Duodenal mucosa (tissue), 2 donors: ENCODE measurements at regions not wholly inside any gene's neighbourhood (a gene's known extent, or its start where the extent isn't known, plus 50 kb on each side); places are given as distances from the start of the nearest gene placed in this dataset.
"Not testable (repeated sequence)": the region's sequence is repeated elsewhere in the genome, so short reads cannot be mapped to it uniquely, and the experiment has no call there.

Experiments used
- H3K27ac ChIP-seq: one replicate; pipeline ENCODE4 v1.7.0; 2013; ENCODE audit warnings: low read depth, low read length
- H3K27me3 ChIP-seq, 2 donors: one replicate each; pipeline ENCODE4 v1.7.0; 2013; ENCODE audit warnings: low read length in 2 of 2, control low read depth in 1 of 2; ENCODE audit not compliant: insufficient read depth in 2 of 2, control insufficient read depth in 1 of 2
- H3K36me3 ChIP-seq, 2 donors: one replicate each; pipeline ENCODE4 v1.7.0; 2013; ENCODE audit warnings: low read length in 2 of 2, control low read depth in 1 of 2; ENCODE audit not compliant: insufficient read depth in 2 of 2, control insufficient read depth in 1 of 2
- H3K4me1 ChIP-seq, 2 donors: one replicate each; pipeline ENCODE4 v1.7.0; 2013; ENCODE audit warnings: low read length in 2 of 2, control low read depth in 1 of 2; ENCODE audit not compliant: insufficient read depth in 2 of 2, control insufficient read depth in 1 of 2
- H3K4me3 ChIP-seq, 2 donors: one replicate each; pipeline ENCODE4 v1.7.0; 2013; ENCODE audit warnings: low read length in 2 of 2, low read depth in 1 of 2
- H3K9ac ChIP-seq, 2 donors: one replicate each; pipeline ENCODE4 v1.7.0; 2013; ENCODE audit warnings: low read length in 2 of 2, low read depth in 1 of 2
- H3K9me3 ChIP-seq, 2 donors: one replicate each; pipeline ENCODE4 v1.7.0; 2013; ENCODE audit warnings: low read length in 2 of 2, control low read depth in 1 of 2; ENCODE audit not compliant: control insufficient read depth in 1 of 2

DNA sequence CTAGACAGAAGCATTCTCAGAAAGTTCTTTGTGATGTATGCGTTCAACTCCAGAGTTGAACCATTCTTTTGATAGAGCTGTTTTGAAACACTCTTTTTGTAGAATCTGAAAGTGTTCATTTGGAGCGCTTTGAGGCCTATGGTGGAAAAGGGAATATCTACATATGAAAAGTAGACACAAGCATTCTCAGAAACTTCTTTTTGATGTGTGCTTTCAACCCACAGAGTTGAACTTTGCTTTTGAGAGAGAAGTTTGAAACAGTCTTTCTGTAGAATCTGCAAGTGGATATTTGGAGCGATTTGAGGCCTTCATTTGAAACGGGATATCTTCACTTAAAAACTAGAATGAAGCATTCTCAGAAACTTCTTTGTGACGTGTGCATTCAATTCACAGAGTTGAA is 582.6 kb upstream of the ZNF337 start:
- no peaks in the 10 kb centered on the region for H3K4me1 ChIP-seq
- no peak overlapping the region for H3K27ac ChIP-seq
- H3K9me3 ChIP-seq = peaks cover 0 to 3% of the 10 kb centered on the region in 2 donors
- H3K36me3 ChIP-seq = no peaks in the 10 kb centered on the region
- no peaks in the 10 kb centered on the region for H3K27me3 ChIP-seq
- H3K4me3 ChIP-seq = no peak overlapping the region
- no peak overlapping the region for H3K9ac ChIP-seq

DNA sequence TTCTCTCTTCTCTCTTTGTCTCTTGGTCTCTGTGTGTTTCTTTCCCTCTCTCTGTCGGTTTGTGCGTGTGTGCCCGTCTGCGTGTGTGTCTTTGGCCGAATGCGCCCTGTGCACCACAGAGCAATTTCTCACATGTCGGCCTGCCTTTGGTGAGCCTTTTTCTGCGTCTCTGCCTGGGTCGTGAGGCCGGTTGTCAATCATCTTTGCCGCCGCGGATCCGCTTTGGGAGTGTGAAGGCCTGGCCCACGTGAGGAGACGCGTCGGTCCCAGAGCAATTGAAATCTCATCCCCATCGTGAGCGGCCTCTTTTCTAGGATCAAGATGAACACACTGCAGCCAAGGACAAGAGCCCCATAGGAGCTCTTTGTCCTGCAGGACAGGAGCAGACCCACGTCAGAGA is 580.7 kb upstream of the ZNF337 start:
- Histone ChIP-seq H3K9me3 (peaks cover 0 to 3% of the 10 kb centered on the region in 2 donors), H3K9ac (no peak overlapping the region), H3K27ac (no peak overlapping the region), H3K4me1 (no peaks in the 10 kb centered on the region), H3K27me3 (no peaks in the 10 kb centered on the region), H3K36me3 (no peaks in the 10 kb centered on the region), H3K4me3 (no peak overlapping the region)

DNA sequence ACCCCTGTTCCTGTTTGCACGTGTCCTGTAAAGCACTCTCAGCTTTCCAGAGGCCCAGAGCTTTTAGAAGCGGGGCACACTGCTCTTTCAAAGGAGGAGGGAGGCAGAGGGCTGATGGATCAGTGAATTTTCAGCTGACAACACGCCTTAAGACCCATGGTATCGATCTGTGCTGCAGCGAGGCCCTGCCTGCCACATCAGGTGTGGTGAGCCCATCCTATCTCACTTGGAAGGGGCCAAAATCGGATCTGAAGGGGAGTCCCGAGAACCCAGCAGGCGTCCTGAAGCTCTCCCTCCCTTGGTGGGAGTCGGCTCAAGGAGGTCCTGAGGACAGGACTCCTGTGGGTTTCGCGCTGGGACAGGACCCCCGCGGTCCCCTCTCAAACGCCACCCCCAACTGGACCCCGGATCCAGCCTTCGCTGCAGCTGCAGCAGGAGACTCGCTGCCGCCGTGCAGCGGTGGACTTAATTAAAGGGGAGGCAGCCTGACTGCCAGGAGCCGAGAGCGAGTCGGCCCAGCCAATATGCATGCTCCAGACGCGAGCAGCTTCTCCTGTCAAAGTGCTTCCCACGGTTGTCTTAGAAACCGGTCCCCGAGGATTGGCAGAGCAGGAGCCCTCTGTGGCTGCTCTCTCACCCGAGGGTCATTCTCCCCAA is 580.0 kb upstream of the ZNF337 start:
- Histone ChIP-seq H3K4me1 (no peaks in the 10 kb centered on the region), H3K27me3 (no peaks in the 10 kb centered on the region), H3K27ac (no peak overlapping the region), H3K9ac (no peak overlapping the region), H3K4me3 (no peak overlapping the region), H3K36me3 (no peaks in the 10 kb centered on the region), H3K9me3 (peaks cover 0 to 5% of the 10 kb centered on the region in 2 donors)

DNA sequence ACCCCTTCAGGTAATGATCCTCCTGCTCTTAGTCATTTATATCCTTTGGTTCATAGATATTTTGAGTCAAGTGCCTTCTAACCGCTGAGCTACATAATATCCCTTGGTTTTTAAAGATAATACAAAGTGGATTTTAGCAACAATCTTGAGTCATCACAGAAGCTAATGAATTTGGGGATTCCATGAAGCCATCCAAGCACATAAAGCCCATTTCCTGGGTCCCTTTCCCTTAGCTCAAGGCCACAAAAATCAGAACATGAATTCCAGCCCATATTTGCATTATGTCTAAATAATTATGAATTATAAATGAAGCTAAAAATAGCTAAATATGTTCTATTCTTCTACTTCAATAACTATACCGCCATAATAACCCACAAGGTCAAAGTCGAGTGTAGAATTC is 572.1 kb upstream of the ZNF337 start:
- not testable (repeated sequence) for H3K9me3 ChIP-seq, H3K27ac ChIP-seq, H3K9ac ChIP-seq

GRCh38 chr20:26260925-26261324 is 564.3 kb upstream of the ZNF337 start:
- not testable (repeated sequence) for H3K27ac ChIP-seq, H3K9me3 ChIP-seq, H3K36me3 ChIP-seq, H3K4me1 ChIP-seq, H3K27me3 ChIP-seq, H3K9ac ChIP-seq, H3K4me3 ChIP-seq

More for the DNA sequence above, 572.1 kb upstream of the ZNF337 start:
- H3K36me3 ChIP-seq, H3K27me3 ChIP-seq, H3K4me1 ChIP-seq, H3K4me3 ChIP-seq: not testable (repeated sequence)

GRCh38 chr20:26252311-26252975 is 555.8 kb upstream of the ZNF337 start:
- not testable (repeated sequence) for H3K4me3 ChIP-seq, H3K27me3 ChIP-seq, H3K9ac ChIP-seq, H3K36me3 ChIP-seq, H3K4me1 ChIP-seq, H3K27ac ChIP-seq
- peaks cover 0 to 13% of the 10 kb centered on the region in 2 donors for H3K9me3 ChIP-seq

- H3K36me3 ChIP-seq, H3K27me3 ChIP-seq, H3K9ac ChIP-seq, H3K4me3 ChIP-seq, H3K4me1 ChIP-seq, H3K27ac ChIP-seq: not testable (repeated sequence)
- H3K9me3 ChIP-seq = peaks cover 0 to 13% of the 10 kb centered on the region in 2 donors
Observed at GRCh38 chr20:26251376-26251775, 554.7 kb upstream of the ZNF337 start.

GRCh38 chr20:26250249-26251114 is 553.8 kb upstream of the ZNF337 start:
- not testable (repeated sequence) for H3K36me3 ChIP-seq, H3K4me1 ChIP-seq, H3K27me3 ChIP-seq, H3K9ac ChIP-seq, H3K27ac ChIP-seq, H3K4me3 ChIP-seq
- peaks cover 0 to 11% of the 10 kb centered on the region in 2 donors for H3K9me3 ChIP-seq

DNA sequence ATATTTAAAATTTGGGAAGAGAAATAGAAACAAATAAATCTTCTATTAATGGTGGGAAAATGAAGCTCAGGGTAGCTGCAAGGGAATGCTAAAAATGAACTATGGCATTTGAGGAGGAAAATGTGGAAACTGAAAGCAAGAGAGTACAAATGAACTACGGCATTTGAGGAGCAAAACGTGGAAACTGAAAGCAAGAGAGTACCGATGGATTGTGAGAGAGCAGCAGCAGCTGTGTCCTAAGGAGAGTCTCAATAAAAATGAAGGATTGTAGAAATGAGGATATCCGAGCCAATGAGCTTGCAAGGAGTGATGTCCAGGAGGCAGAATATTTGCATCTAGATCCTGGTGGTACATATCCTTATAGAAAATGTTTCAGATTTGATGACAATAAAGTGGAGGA is 547.1 kb upstream of the ZNF337 start:
- no peak overlapping the region for H3K27ac ChIP-seq
- H3K4me3 ChIP-seq = no peak overlapping the region
- no peak overlapping the region for H3K9ac ChIP-seq
- no peaks in the 10 kb centered on the region for H3K27me3 ChIP-seq
- H3K4me1 ChIP-seq = no peaks in the 10 kb centered on the region
- peaks cover 3 to 4% of the 10 kb centered on the region in 2 donors for H3K9me3 ChIP-seq
- no peaks in the 10 kb centered on the region for H3K36me3 ChIP-seq

DNA sequence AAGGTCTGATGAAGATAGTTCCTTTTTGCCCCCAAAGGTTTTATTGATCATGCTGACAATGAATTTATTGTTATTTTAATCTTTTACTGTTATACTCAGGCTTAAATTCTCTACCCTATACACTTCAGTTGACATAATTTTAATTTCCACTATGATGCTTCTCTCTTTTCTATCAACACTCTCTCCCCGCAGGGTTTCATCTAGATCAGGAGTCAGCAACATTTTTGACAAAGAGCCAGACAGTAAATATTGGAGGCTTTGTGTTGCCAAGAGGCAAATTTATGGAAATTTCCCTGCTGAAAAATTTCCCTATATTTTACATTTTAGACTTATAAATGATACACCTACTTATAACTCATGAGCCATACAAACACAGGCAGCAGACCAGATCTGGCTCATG is 524.0 kb upstream of the ZNF337 start:
- H3K4me1 ChIP-seq, H3K9ac ChIP-seq, H3K9me3 ChIP-seq, H3K27ac ChIP-seq, H3K36me3 ChIP-seq, H3K27me3 ChIP-seq, H3K4me3 ChIP-seq: not testable (repeated sequence)
